Spleen (tissue), 11 donors: ENCODE measurements at regions not wholly inside any gene's neighbourhood (a gene's known extent, or its start where the extent isn't known, plus 50 kb on each side); places are given as distances from the start of the nearest gene placed in this dataset.
A peak's percentile ranks its signal among the peaks of the same experiment; 100 is the strongest.

Source experiments
- DNase-seq: peaks from one replicate; pipeline ENCODE4 v3.0.0-alpha.2; 2020
- H3K27ac ChIP-seq, 8 donors: fragments of 200-600 bp; sonication (generic) in 7 of 8; 1 replicate in 4 of 8; 2 replicates in 4 of 8; pipeline versions ENCODE4 v1.5.0 to v1.8.0; 2016 to 2021; ENCODE audit warnings: inconsistent platforms in 4 of 8, mild to moderate bottlenecking in 4 of 8, moderate library complexity in 1 of 8
- H3K27me3 ChIP-seq, 7 donors: fragments of 200-600 bp; sonication (generic) in 6 of 7; replicated peaks in 1 of 7; 1 replicate in 4 of 7; 2 replicates in 3 of 7; pipeline versions ENCODE4 v1.5.0 to v1.8.0; 2016 to 2021; ENCODE audit warnings: inconsistent platforms in 3 of 7, mild to moderate bottlenecking in 1 of 7
- H3K36me3 ChIP-seq, 6 donors: fragments of 200-600 bp; sonication (generic) in 5 of 6; 1 replicate in 4 of 6; 2 replicates in 2 of 6; pipeline versions ENCODE4 v1.5.0 to v1.8.0; 2016 to 2021; ENCODE audit warnings: inconsistent platforms in 2 of 6
- H3K4me1 ChIP-seq, 6 donors: fragments of 200-600 bp; sonication (generic) in 5 of 6; 1 replicate in 3 of 6; 2 replicates in 3 of 6; pipeline versions ENCODE4 v1.5.0 to v1.8.0; 2016 to 2021; ENCODE audit warnings: inconsistent platforms in 3 of 6
- H3K4me3 ChIP-seq, 8 donors: fragments of 200-600 bp; sonication (generic) in 7 of 8; 1 replicate in 4 of 8; 2 replicates in 4 of 8; pipeline versions ENCODE4 v1.5.0 to v1.8.0; 2016 to 2021; ENCODE audit warnings: inconsistent platforms in 4 of 8, mild to moderate bottlenecking in 4 of 8, moderate library complexity in 2 of 8
- H3K9me3 ChIP-seq, 8 donors: fragments of 200-600 bp; sonication (generic) in 7 of 8; 1 replicate in 4 of 8; 2 replicates in 4 of 8; pipeline versions ENCODE4 v1.5.0 to v1.8.0; 2016 to 2021; ENCODE audit warnings: inconsistent platforms in 4 of 8
- CTCF ChIP-seq, 11 experiments: fragments of 200-600 bp in 7 of 11; fragments of 450-650 bp in 4 of 11; sonication (generic) in 4 of 11; IDR thresholded peaks in 8 of 11; conservative IDR thresholded peaks in 3 of 11; 1 replicate in 7 of 11; 2 replicates in 4 of 11; pipeline versions ENCODE4 v1.4.0 to v1.8.0; 2016 to 2021; ENCODE audit warnings: antibody characterized with exemption in 11 of 11, inconsistent platforms in 4 of 11, mild to moderate bottlenecking in 1 of 11
- POLR2A ChIP-seq, 3 donors: fragments of 450-650 bp; IDR thresholded peaks; one replicate each; pipeline ENCODE4 v1.5.1; 2017; ENCODE audit warnings: antibody characterized with exemption in 3 of 3, mild to moderate bottlenecking in 1 of 3
- POLR2AphosphoS5 ChIP-seq, 3 donors: sonication (generic); formaldehyde crosslinking; IDR thresholded peaks; one replicate each; pipeline ENCODE4 v1.5.1; 2017; ENCODE audit warnings: antibody characterized with exemption in 3 of 3
- WGBS, 5 donors: extraction: QIAGEN DNeasy Blood & Tissue Kit in 3 of 5; methylation state at CpG; one replicate each; pipeline versions ENCODE4 v1.1.5 to v1.1.7; 2013 to 2018; 5-methylcytosine and 5-hydroxymethylcytosine counted together
- intact Hi-C: fragments of 100-400 bp; cut with DNase I; formaldehyde crosslinking; loops from one replicate; pipeline ENCODE4 v1.15.0; 2023; ENCODE audit warnings: low total_unique reads
- donor health status: healthy with polysubstance abuse.
- donor health status: DM: no; HTN: no; CAD: no; lungs with moderate emphysema.
- donor health status: DM: no; HTN: no; CAD: no.
- donor health status: Bipolar disorder and iron deficiency.
- donor health status: healthy.
- donor health status: DM: no; HTN: no; CAD: no.
- donor health status: DM: yes; HTN: yes; CAD: no.

GRCh38 chr6:164075981-164076615, 661.6 kb downstream of the QKI start:
- Histone ChIP-seq H3K27me3 (no peaks in the 10 kb centered on the region), H3K9me3 (peaks cover 0 to 9% (median 6%) of the 10 kb centered on the region in 8 donors), H3K36me3 (no peaks in the 10 kb centered on the region), H3K27ac (no peak overlapping the region), H3K4me1 (no peaks in the 10 kb centered on the region), H3K4me3 (no peak overlapping the region)
- WGBS, 5 donors, result 75 to 87% (median 82%) methylated on average over 8 of the region's 10 CpGs
- TF ChIP-seq CTCF (IDR thresholded peaks at IDR 0.05 in 8 of 11, conservative IDR thresholded peaks at IDR 0.05 in 3 of 11) (no peak), POLR2AphosphoS5 (IDR thresholded peaks at IDR 0.05) (no peak), POLR2A (IDR thresholded peaks at IDR 0.05) (no peak)
- intact Hi-C loops, result no loop called here
- DNase-seq, result no peak

DNA sequence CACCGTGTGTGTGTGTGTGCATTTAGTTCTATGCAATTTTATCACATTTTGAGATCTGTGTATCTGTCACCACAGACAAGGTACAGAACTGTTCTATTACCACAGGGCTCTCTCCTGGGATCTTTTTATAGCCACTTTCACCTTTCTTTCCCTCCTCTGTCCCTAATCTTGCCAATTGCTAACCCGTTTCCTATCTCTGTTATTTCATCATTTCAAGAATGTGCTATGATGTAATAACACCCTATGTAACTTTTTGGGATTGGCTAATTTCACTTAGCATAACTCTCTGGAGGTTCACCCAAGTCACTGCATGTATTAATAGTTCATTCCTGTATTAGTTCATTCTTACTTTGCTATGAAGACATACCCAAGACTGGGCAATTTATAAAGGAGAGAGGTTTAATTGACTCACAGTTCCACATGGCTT, 657.7 kb downstream of the QKI start:
- Histone ChIP-seq H3K27me3 (no peaks in the 10 kb centered on the region), H3K9me3 (peaks cover 0 to 9% (median 6%) of the 10 kb centered on the region in 8 donors), H3K4me3 (no peak overlapping the region), H3K4me1 (no peaks in the 10 kb centered on the region), H3K27ac (no peak overlapping the region), H3K36me3 (no peaks in the 10 kb centered on the region)
- 61 to 87% (median 71%) methylated on average over 2 of the region's 2 CpGs for WGBS, 5 donors
- intact Hi-C loops, result no loop called here
- DNase-seq, result no peak
- TF ChIP-seq CTCF (IDR thresholded peaks at IDR 0.05 in 8 of 11, conservative IDR thresholded peaks at IDR 0.05 in 3 of 11) (no peak), POLR2A (IDR thresholded peaks at IDR 0.05) (no peak), POLR2AphosphoS5 (IDR thresholded peaks at IDR 0.05) (no peak)

DNA sequence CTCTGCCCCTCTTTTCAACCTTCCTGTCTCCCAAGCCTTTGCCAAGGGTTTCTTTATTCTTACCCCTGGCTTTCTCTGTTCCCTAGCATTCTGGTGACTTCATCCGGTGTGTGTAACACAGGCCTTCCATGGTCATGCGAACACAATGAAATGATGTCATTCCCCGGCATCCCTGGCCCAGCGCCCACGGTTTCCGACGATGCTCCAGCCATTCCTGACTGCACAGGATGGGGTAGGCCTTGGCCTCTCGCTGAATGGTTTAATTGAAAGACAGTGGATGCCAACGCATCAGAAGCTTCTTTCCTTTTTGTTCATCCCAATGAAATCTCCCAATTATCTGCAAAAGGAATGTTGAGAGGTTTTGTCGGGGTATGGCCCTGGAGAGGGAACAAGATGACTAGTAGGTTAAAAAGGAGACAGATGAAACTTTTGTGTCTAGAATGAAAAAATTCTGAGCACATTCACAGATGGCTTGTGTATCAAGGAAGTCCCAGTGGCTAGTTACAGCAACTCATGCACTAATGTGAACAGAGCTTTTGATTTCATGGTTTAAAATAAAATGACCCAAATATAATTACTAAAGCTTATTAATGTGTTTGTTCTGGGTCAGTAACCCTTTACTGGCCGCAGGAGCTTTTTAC, 655.0 kb downstream of the QKI start:
- no peak for DNase-seq
- H3K27ac ChIP-seq, result peak overlapping the region in 5 of 8 donors; percentile 43 to 76 (median 54)
- TF ChIP-seq POLR2A (IDR thresholded peaks at IDR 0.05) (no peak), POLR2AphosphoS5 (IDR thresholded peaks at IDR 0.05) (peak in 2 of 3 donors; percentile 69 to 76)
- H3K4me3 ChIP-seq, result no peak overlapping the region
- H3K4me1 ChIP-seq, result no peaks in the 10 kb centered on the region
- H3K36me3 ChIP-seq, result no peaks in the 10 kb centered on the region
- intact Hi-C loops, result no loop called here
- 66 to 90% (median 80%) methylated on average over 11 of the region's 11 CpGs for WGBS, 5 donors
- peaks cover 0 to 9% (median 6%) of the 10 kb centered on the region in 8 donors for H3K9me3 ChIP-seq
- no peaks in the 10 kb centered on the region for H3K27me3 ChIP-seq

GRCh38 chr6:164068527-164068926, 654.0 kb downstream of the QKI start:
- WGBS, 5 donors, result 88 to 94% (median 90%) methylated on average over 4 of the region's 4 CpGs
- no peak for DNase-seq
- Histone ChIP-seq H3K4me1 (no peaks in the 10 kb centered on the region), H3K27me3 (no peaks in the 10 kb centered on the region), H3K4me3 (no peak overlapping the region), H3K27ac (peak overlapping the region in 2 of 8 donors; percentile 46 to 54), H3K9me3 (peaks cover 0 to 9% (median 6%) of the 10 kb centered on the region in 8 donors), H3K36me3 (no peaks in the 10 kb centered on the region)
- TF ChIP-seq POLR2AphosphoS5 (IDR thresholded peaks at IDR 0.05) (no peak), CTCF (IDR thresholded peaks at IDR 0.05 in 8 of 11, conservative IDR thresholded peaks at IDR 0.05 in 3 of 11) (no peak), POLR2A (IDR thresholded peaks at IDR 0.05) (no peak)
- intact Hi-C loops, result no loop called here
